ENCODE measurements at regions not wholly inside any gene's neighbourhood (a gene's known extent, or its start where the extent isn't known, plus 50 kb on each side); places are given as distances from the start of the nearest gene placed in this dataset.

- TF ChIP-seq CTCF (conservative IDR thresholded peaks at IDR 0.05; ENCODE audit: low read depth in 2 of 2) (no peak), POLR2AphosphoS5 (IDR thresholded peaks at IDR 0.05; ENCODE audit: low read depth) (no peak), NANOG (IDR thresholded peaks at IDR 0.05; ENCODE audit: borderline replicate concordance) (no peak)
Observed at GRCh38 chr10:107728807-107729206, 564.3 kb upstream of the SORCS1 start.

Data from GM23338 (cell line).